CD4-positive, alpha-beta memory T cell (primary cell): ENCODE measurements at regions not wholly inside any gene's neighbourhood (a gene's known extent, or its start where the extent isn't known, plus 50 kb on each side); places are given as distances from the start of the nearest gene placed in this dataset.

Experiments
- CTCF ChIA-PET: fragments of 350-600 bp; sonication (Branson Sonifier 250); formaldehyde crosslinking; loops from one replicate; lab custom pipeline; 2021; ENCODE audit warnings: inconsistent platforms; ENCODE audit not compliant: partially characterized antibody; lab: Charles Lee
- POLR2A ChIA-PET: fragments of 350-600 bp; sonication (Branson Sonifier 250); formaldehyde crosslinking; loops from one replicate; lab custom pipeline; 2021; ENCODE audit not compliant: partially characterized antibody; lab: Charles Lee
- DNase-seq, 5 donors: peaks; one replicate each; pipeline versions ENCODE4 v3.0.0 to v3.0.0-alpha.2; 2020 to 2022; ENCODE audit warnings: mixed read lengths in 1 of 5
- H3K27ac ChIP-seq: one replicate; pipeline ENCODE4 v1.7.0; 2013; ENCODE audit warnings: low read depth, low read length
- H3K27me3 ChIP-seq: 2 replicates; pipeline ENCODE4 v1.7.0; 2013; ENCODE audit warnings: mild to moderate bottlenecking, low read length, moderate library complexity; ENCODE audit not compliant: insufficient read depth
- H3K36me3 ChIP-seq: 2 replicates; pipeline ENCODE4 v1.7.0; 2013; ENCODE audit warnings: mild to moderate bottlenecking, low read length, moderate library complexity; ENCODE audit not compliant: insufficient read depth
- H3K4me1 ChIP-seq: 2 replicates; pipeline ENCODE4 v1.7.0; 2013; ENCODE audit warnings: mild to moderate bottlenecking, low read length, moderate library complexity; ENCODE audit not compliant: insufficient read depth
- H3K4me3 ChIP-seq, 2 donors: one replicate each; pipeline ENCODE4 v1.7.0; 2013; ENCODE audit warnings: low read length in 2 of 2, mild to moderate bottlenecking in 1 of 2
- H3K9me3 ChIP-seq, 2 donors: one replicate each; pipeline ENCODE4 v1.7.0; 2013; ENCODE audit warnings: low read length in 2 of 2, control low read depth in 1 of 2; ENCODE audit not compliant: control insufficient read depth in 1 of 2
- H3K27ac Mint-ChIP-seq, 7 donors: one replicate each; pipeline ENCODE4 v1.8.0; 2020 to 2021; ENCODE audit warnings: mixed read lengths in 7 of 7, mild to moderate bottlenecking in 6 of 7, inconsistent platforms in 3 of 7, moderate library complexity in 3 of 7
- H3K27me3 Mint-ChIP-seq, 2 donors: one replicate each; pipeline ENCODE4 v1.8.0; 2020 to 2021; ENCODE audit warnings: mixed read lengths in 2 of 2
- H3K36me3 Mint-ChIP-seq, 2 donors: one replicate each; pipeline ENCODE4 v1.8.0; 2020 to 2021; ENCODE audit warnings: mixed read lengths in 2 of 2, inconsistent platforms in 1 of 2, mild to moderate bottlenecking in 1 of 2
- H3K4me1 Mint-ChIP-seq, 4 donors: one replicate each; pipeline ENCODE4 v1.8.0; 2020 to 2021; ENCODE audit warnings: mixed read lengths in 4 of 4, mild to moderate bottlenecking in 1 of 4
- H3K4me3 Mint-ChIP-seq, 8 donors: one replicate each; pipeline ENCODE4 v1.8.0; 2020 to 2021; ENCODE audit warnings: mixed read lengths in 8 of 8, mild to moderate bottlenecking in 7 of 8, moderate library complexity in 6 of 8, inconsistent platforms in 3 of 8
- H3K9me3 Mint-ChIP-seq, 8 donors: one replicate each; pipeline ENCODE4 v1.8.0; 2020 to 2021; ENCODE audit warnings: mixed read lengths in 8 of 8, mild to moderate bottlenecking in 5 of 8, inconsistent platforms in 3 of 8, moderate library complexity in 1 of 8
- intact Hi-C: fragments of 100-400 bp; cut with micrococcal nuclease; formaldehyde crosslinking; loops from one replicate; pipeline ENCODE4 v1.15.1; 2023

DNA sequence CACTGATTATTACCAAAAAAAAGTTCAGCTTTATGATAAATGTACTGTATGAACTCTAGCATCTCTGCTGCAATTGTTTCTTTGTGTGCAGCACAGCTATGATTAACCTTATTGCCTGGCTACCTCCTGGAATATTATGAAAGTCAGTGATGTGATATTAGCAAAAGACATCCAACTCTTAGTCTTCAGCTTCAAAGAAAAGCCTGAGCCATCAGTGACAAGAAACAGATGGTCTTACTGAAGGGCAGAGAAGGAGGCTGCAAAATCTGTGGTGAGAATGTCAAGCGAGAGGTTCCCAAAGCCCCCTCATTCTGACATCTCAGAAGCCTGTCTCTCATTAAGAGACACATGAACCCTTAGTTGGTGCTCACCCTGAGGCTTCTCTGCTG is 89.4 kb upstream of the TNFAIP3 start:
- H3K4me3 ChIP-seq, result no peak overlapping the region
- H3K27me3 ChIP-seq, result no peaks in the 10 kb centered on the region
- Mint-ChIP-seq H3K9me3 (no peaks in the 10 kb centered on the region), H3K4me1 (peaks cover 0 to 4% (median 0%) of the 10 kb centered on the region in 4 donors), H3K27me3 (no peaks in the 10 kb centered on the region), H3K4me3 (no peak overlapping the region), H3K27ac (no peak overlapping the region), H3K36me3 (no peaks in the 10 kb centered on the region)
- intact Hi-C loops, result loop anchor here (5.0 kb wide), 1 partner anchor 40 kb away; no protein-coding TSS in a partner anchor
- DNase-seq, result no peak
- no peaks in the 10 kb centered on the region for H3K4me1 ChIP-seq
- ChIA-PET POLR2A (no interaction called here), CTCF (interaction anchor here (0.7 to 1.1 kb wide), 2 partner anchors 22 to 712 kb away, joined by 3 to 4 read pairs; no protein-coding TSS in a partner anchor)
- H3K9me3 ChIP-seq, result no peaks in the 10 kb centered on the region
- H3K27ac ChIP-seq, result no peak overlapping the region
- no peaks in the 10 kb centered on the region for H3K36me3 ChIP-seq

- no peak overlapping the region for H3K4me3 Mint-ChIP-seq
These were observed 87.1 kb upstream of the TNFAIP3 start for GRCh38 chr6:137779982-137780381.

GRCh38 chr6:137780447-137781034 is 86.5 kb upstream of the TNFAIP3 start:
- ChIA-PET POLR2A (no interaction called here), CTCF (interaction anchor here (1.1 kb wide), 1 partner anchor 14 kb away, joined by 4 read pairs; no protein-coding TSS in a partner anchor)
- Histone ChIP-seq H3K36me3 (no peaks in the 10 kb centered on the region), H3K27ac (no peak overlapping the region), H3K27me3 (no peaks in the 10 kb centered on the region), H3K9me3 (no peaks in the 10 kb centered on the region), H3K4me1 (no peaks in the 10 kb centered on the region), H3K4me3 (no peak overlapping the region)
- peak overlapping the region in 2 of 7 donors; percentile 17 to 77 for H3K27ac Mint-ChIP-seq
- H3K36me3 Mint-ChIP-seq, result no peaks in the 10 kb centered on the region
- H3K4me1 Mint-ChIP-seq, result peaks cover 0 to 4% (median 0%) of the 10 kb centered on the region in 4 donors
- no peak overlapping the region for H3K4me3 Mint-ChIP-seq
- no peaks in the 10 kb centered on the region for H3K27me3 Mint-ChIP-seq
- peaks cover 0 to 3% (median 0%) of the 10 kb centered on the region in 8 donors for H3K9me3 Mint-ChIP-seq
- DNase-seq, result no peak
- intact Hi-C loops, result no loop called here

More at GRCh38 chr6:137779982-137780381, 87.1 kb upstream of the TNFAIP3 start:
- Histone ChIP-seq H3K27ac (no peak overlapping the region), H3K4me1 (no peaks in the 10 kb centered on the region), H3K9me3 (no peaks in the 10 kb centered on the region), H3K4me3 (no peak overlapping the region), H3K27me3 (no peaks in the 10 kb centered on the region), H3K36me3 (no peaks in the 10 kb centered on the region)
- Mint-ChIP-seq H3K36me3 (no peaks in the 10 kb centered on the region), H3K27me3 (no peaks in the 10 kb centered on the region), H3K9me3 (peaks cover 0 to 3% (median 0%) of the 10 kb centered on the region in 8 donors), H3K27ac (peak overlapping the region in 2 of 7 donors; percentile 17 to 33), H3K4me1 (peaks cover 0 to 4% (median 0%) of the 10 kb centered on the region in 4 donors)
- DNase-seq, result no peak
- CTCF ChIA-PET, result no interaction called here
- POLR2A ChIA-PET, result no interaction called here
- intact Hi-C loops, result loop anchor here (5.0 kb wide), 1 partner anchor 43 kb away; no protein-coding TSS in a partner anchor

GRCh38 chr6:137781639-137782038 is 85.4 kb upstream of the TNFAIP3 start:
- ChIA-PET POLR2A (no interaction called here), CTCF (interaction anchor here (0.7 to 1.6 kb wide), 4 partner anchors 13 to 137 kb away, joined by 3 to 4 read pairs (median 3); no protein-coding TSS in a partner anchor)
- intact Hi-C loops, result no loop called here
- H3K36me3 Mint-ChIP-seq, result no peaks in the 10 kb centered on the region
- no peaks in the 10 kb centered on the region for H3K36me3 ChIP-seq
- H3K4me1 Mint-ChIP-seq, result peaks cover 0 to 4% (median 0%) of the 10 kb centered on the region in 4 donors
- H3K27ac ChIP-seq, result no peak overlapping the region
- H3K27me3 ChIP-seq, result no peaks in the 10 kb centered on the region
- H3K27ac Mint-ChIP-seq, result peak overlapping the region in 1 of 7 donors; percentile 60
- DNase-seq, result no peak
- H3K4me3 ChIP-seq, result no peak overlapping the region
- H3K4me3 Mint-ChIP-seq, result no peak overlapping the region
- H3K27me3 Mint-ChIP-seq, result no peaks in the 10 kb centered on the region
- H3K9me3 Mint-ChIP-seq, result peaks cover 0 to 3% (median 0%) of the 10 kb centered on the region in 8 donors
- H3K4me1 ChIP-seq, result no peaks in the 10 kb centered on the region
- H3K9me3 ChIP-seq, result no peaks in the 10 kb centered on the region

DNA sequence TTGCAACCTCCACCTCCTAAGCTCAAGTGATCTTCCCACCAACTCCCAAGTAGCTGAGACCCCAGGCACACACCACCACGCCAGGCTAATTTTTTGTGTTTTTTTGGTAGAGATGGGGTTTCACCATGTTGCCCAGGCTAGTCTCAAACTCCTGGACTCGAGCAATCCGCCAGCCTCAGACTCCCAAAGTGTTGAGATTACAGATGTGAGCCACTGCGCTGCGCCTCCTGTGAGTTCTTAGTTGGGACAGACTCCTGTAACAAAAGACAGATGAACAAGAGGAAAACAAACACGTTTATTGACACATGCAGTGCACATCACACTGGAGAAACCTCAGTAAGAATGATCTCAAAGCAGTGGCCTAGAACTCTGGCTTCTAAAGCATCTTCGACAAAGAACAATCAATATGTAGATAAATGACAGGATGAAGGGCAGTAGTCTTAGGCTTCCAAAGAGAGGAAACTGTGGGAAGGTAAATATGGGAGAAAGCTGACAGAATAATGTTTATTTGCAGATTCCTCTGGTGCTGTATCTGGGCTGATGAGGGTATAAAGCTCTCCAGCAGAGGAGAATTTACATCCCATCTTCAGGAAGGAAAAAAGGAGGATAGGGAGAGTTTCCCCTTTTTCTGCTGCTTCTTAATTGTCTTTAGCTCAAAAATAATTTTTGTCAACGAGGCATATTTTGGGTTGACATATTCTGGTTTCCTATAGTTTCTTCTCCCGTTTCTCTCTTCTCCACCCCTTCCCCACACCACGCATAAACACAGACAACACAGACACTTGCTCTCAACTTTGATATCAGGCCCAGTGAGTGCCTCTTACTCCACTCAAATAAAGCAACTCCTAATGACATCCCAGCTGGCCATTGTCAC is 84.7 kb upstream of the TNFAIP3 start:
- no peak for DNase-seq
- peaks cover 0 to 3% (median 0%) of the 10 kb centered on the region in 8 donors for H3K9me3 Mint-ChIP-seq
- no peaks in the 10 kb centered on the region for H3K36me3 Mint-ChIP-seq
- intact Hi-C loops, result no loop called here
- H3K27me3 Mint-ChIP-seq, result no peaks in the 10 kb centered on the region
- Histone ChIP-seq H3K36me3 (no peaks in the 10 kb centered on the region), H3K27me3 (no peaks in the 10 kb centered on the region), H3K4me1 (no peaks in the 10 kb centered on the region), H3K27ac (no peak overlapping the region), H3K4me3 (no peak overlapping the region), H3K9me3 (no peaks in the 10 kb centered on the region)
- ChIA-PET POLR2A (no interaction called here), CTCF (interaction anchor here (0.7 to 1.6 kb wide), 3 partner anchors 17 to 136 kb away, joined by 3 read pairs; no protein-coding TSS in a partner anchor)
- no peak overlapping the region for H3K4me3 Mint-ChIP-seq
- peak overlapping the region in 1 of 7 donors; percentile 30 for H3K27ac Mint-ChIP-seq
- H3K4me1 Mint-ChIP-seq, result peaks cover 0 to under 1% (median 0%) of the 10 kb centered on the region in 4 donors

- ChIA-PET CTCF (interaction anchor here (1.0 to 1.2 kb wide), 2 partner anchors 10 to 156 kb away, joined by 3 read pairs; no protein-coding TSS in a partner anchor), POLR2A (no interaction called here)
- Mint-ChIP-seq H3K4me1 (peaks cover 0 to 5% (median 1%) of the 10 kb centered on the region in 4 donors), H3K27me3 (no peaks in the 10 kb centered on the region), H3K9me3 (peaks cover 0 to 3% (median 0%) of the 10 kb centered on the region in 8 donors), H3K4me3 (no peak overlapping the region), H3K36me3 (no peaks in the 10 kb centered on the region), H3K27ac (peak overlapping the region in 1 of 7 donors; percentile 17)
- no peaks in the 10 kb centered on the region for H3K9me3 ChIP-seq
- H3K4me1 ChIP-seq, result no peaks in the 10 kb centered on the region
- H3K36me3 ChIP-seq, result no peaks in the 10 kb centered on the region
- intact Hi-C loops, result no loop called here
- no peak for DNase-seq
- H3K27ac ChIP-seq, result no peak overlapping the region
- H3K4me3 ChIP-seq, result no peak overlapping the region
- no peaks in the 10 kb centered on the region for H3K27me3 ChIP-seq
These were observed 83.3 kb upstream of the TNFAIP3 start for GRCh38 chr6:137783710-137784109.

DNA sequence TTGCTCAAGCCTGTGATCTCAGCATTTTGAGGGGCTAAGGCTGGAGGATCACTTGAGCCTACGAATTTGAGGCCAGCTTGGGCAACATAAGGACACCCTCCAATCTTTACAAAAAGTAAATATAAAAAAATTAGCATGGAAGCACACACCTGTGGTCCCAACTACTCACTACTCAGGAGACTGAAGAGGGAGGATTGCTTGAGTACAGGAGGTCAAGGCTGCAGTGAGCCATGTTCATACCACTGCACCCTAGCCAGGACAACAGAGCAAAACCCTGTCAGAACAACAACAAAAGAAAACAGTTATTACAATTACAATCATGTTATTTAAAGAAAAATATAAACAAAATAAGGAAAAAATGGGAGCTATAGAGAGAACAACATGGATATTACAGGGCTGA is 82.5 kb upstream of the TNFAIP3 start:
- peaks cover 0 to 6% (median 0%) of the 10 kb centered on the region in 8 donors for H3K9me3 Mint-ChIP-seq
- peaks cover 0 to 11% (median 5%) of the 10 kb centered on the region in 4 donors for H3K4me1 Mint-ChIP-seq
- H3K36me3 ChIP-seq, result no peaks in the 10 kb centered on the region
- H3K4me3 ChIP-seq, result no peak overlapping the region
- no peaks in the 10 kb centered on the region for H3K27me3 Mint-ChIP-seq
- H3K27ac ChIP-seq, result no peak overlapping the region
- H3K36me3 Mint-ChIP-seq, result no peaks in the 10 kb centered on the region
- no peak overlapping the region for H3K4me3 Mint-ChIP-seq
- no peaks in the 10 kb centered on the region for H3K4me1 ChIP-seq
- POLR2A ChIA-PET, result no interaction called here
- DNase-seq, result no peak
- H3K27ac Mint-ChIP-seq, result peak overlapping the region in 1 of 7 donors; percentile 61
- CTCF ChIA-PET, result no interaction called here
- H3K9me3 ChIP-seq, result no peaks in the 10 kb centered on the region
- intact Hi-C loops, result no loop called here
- H3K27me3 ChIP-seq, result no peaks in the 10 kb centered on the region
